Neural crest cell (in vitro differentiated cells): ENCODE measurements at regions not wholly inside any gene's neighbourhood (a gene's known extent, or its start where the extent isn't known, plus 50 kb on each side); places are given as distances from the start of the nearest gene placed in this dataset.

Experiments
- DNase-seq: peaks from one replicate; pipeline ENCODE4 v3.0.0; 2021; ENCODE audit warnings: low read depth, mixed read lengths, low spot score
- H3K27ac Mint-ChIP-seq: one replicate; pipeline ENCODE4 v1.8.0; 2021; ENCODE audit warnings: mild to moderate bottlenecking, mixed read lengths; ENCODE audit not compliant: unreplicated experiment
- H3K27me3 Mint-ChIP-seq: 2 replicates; pipeline ENCODE4 v1.8.0; 2021; ENCODE audit warnings: low read depth, mild to moderate bottlenecking, mixed read lengths
- H3K36me3 Mint-ChIP-seq: 2 replicates; pipeline ENCODE4 v1.8.0; 2021; ENCODE audit warnings: low read depth, mild to moderate bottlenecking, mixed read lengths
- H3K4me1 Mint-ChIP-seq: 2 replicates; pipeline ENCODE4 v1.8.0; 2021; ENCODE audit warnings: mixed read lengths
- H3K4me3 Mint-ChIP-seq: one replicate; pipeline ENCODE4 v1.8.0; 2021; ENCODE audit warnings: mild to moderate bottlenecking, mixed read lengths
- H3K9me3 Mint-ChIP-seq: 2 replicates; pipeline ENCODE4 v1.8.0; 2021; ENCODE audit warnings: mixed read lengths
- CTCF ChIP-seq: fragments of 200-600 bp; sonication (generic); conservative IDR thresholded peaks from 2 replicates; pipeline ENCODE4 v1.5.0; 2021; ENCODE audit warnings: antibody characterized with exemption, mild to moderate bottlenecking

GRCh38 chr18:37847544-37847943 is 281.9 kb upstream of the CELF4 start:
- no peak overlapping the region for H3K27ac Mint-ChIP-seq
- H3K27me3 Mint-ChIP-seq, result no peaks in the 10 kb centered on the region
- no peak for TF ChIP-seq CTCF
- H3K36me3 Mint-ChIP-seq, result no peaks in the 10 kb centered on the region
- DNase-seq, result no peak
- no peak overlapping the region for H3K4me3 Mint-ChIP-seq
- peaks cover 6% of the 10 kb centered on the region for H3K9me3 Mint-ChIP-seq
- H3K4me1 Mint-ChIP-seq, result peaks cover 4% of the 10 kb centered on the region

- TF ChIP-seq CTCF, result no peak
- DNase-seq, result no peak
- no peak overlapping the region for H3K27ac Mint-ChIP-seq
- H3K4me1 Mint-ChIP-seq, result peaks cover 4% of the 10 kb centered on the region
- H3K27me3 Mint-ChIP-seq, result no peaks in the 10 kb centered on the region
- no peak overlapping the region for H3K4me3 Mint-ChIP-seq
- H3K9me3 Mint-ChIP-seq, result peaks cover 6% of the 10 kb centered on the region
- no peaks in the 10 kb centered on the region for H3K36me3 Mint-ChIP-seq
Observed at GRCh38 chr18:37846996-37847395, 281.4 kb upstream of the CELF4 start.

- peaks cover 2% of the 10 kb centered on the region for H3K9me3 Mint-ChIP-seq
- H3K27ac Mint-ChIP-seq, result no peak overlapping the region
- no peak for DNase-seq
- TF ChIP-seq CTCF, result no peak
- peaks cover 4% of the 10 kb centered on the region for H3K4me1 Mint-ChIP-seq
- H3K27me3 Mint-ChIP-seq, result no peaks in the 10 kb centered on the region
- no peak overlapping the region for H3K4me3 Mint-ChIP-seq
- H3K36me3 Mint-ChIP-seq, result no peaks in the 10 kb centered on the region
Observed at GRCh38 chr18:37845498-37845897, 279.9 kb upstream of the CELF4 start.

- Mint-ChIP-seq H3K36me3 (no peaks in the 10 kb centered on the region), H3K27me3 (no peaks in the 10 kb centered on the region), H3K27ac (no peak overlapping the region), H3K9me3 (peaks cover 2% of the 10 kb centered on the region), H3K4me3 (no peak overlapping the region), H3K4me1 (peaks cover 4% of the 10 kb centered on the region)
- no peak for TF ChIP-seq CTCF
- no peak for DNase-seq
Observed at GRCh38 chr18:37844209-37844970, 278.8 kb upstream of the CELF4 start.

GRCh38 chr18:37838083-37838482 is 272.5 kb upstream of the CELF4 start:
- no peak for DNase-seq
- Mint-ChIP-seq H3K4me1 (peaks cover 11% of the 10 kb centered on the region), H3K36me3 (no peaks in the 10 kb centered on the region), H3K27ac (no peak overlapping the region), H3K27me3 (no peaks in the 10 kb centered on the region), H3K4me3 (no peak overlapping the region), H3K9me3 (no peaks in the 10 kb centered on the region)
- no peak for TF ChIP-seq CTCF
